Endothelial cell of umbilical vein (primary cell): ENCODE measurements at regions not wholly inside any gene's neighbourhood (a gene's known extent, or its start where the extent isn't known, plus 50 kb on each side); places are given as distances from the start of the nearest gene placed in this dataset.

Experiments used
- BruUV-seq: library from RNA; stranded (reverse); fragments of 400-500 nt; replicated peaks from 2 replicates; lab custom pipeline; 2021; lab: Mats Ljungman, UMichigan
- CTCF ChIA-PET: fragments of 300-600, 350-600 bp; sonication (Branson Sonifier 250); formaldehyde crosslinking; loops from one replicate; lab custom pipeline; 2021; ENCODE audit warnings: antibody characterized with exemption, inconsistent platforms; lab: Charles Lee
- POLR2A ChIA-PET: fragments of 300-600, 350-600 bp; sonication (Branson Sonifier 250); formaldehyde crosslinking; loops from one replicate; lab custom pipeline; 2021; ENCODE audit warnings: antibody characterized with exemption, inconsistent platforms; lab: Charles Lee
- DNase-seq: peaks from one replicate; pipeline ENCODE4 v3.0.0-alpha.2; 2011; ENCODE audit warnings: low read depth, low spot score
- FAIRE-seq: peaks from 2 replicates; lab custom pipeline; 2011; peaks lifted over from hg19 to GRCh38; lab: Jason Lieb, UNC
- H2AFZ ChIP-seq: 2 replicates; pipeline ENCODE4 v1.6.0; 2012; ENCODE audit warnings: low read depth, low read length, control low read depth, inconsistent platforms
- H3K27ac ChIP-seq: 2 replicates; pipeline ENCODE4 v1.5.1; 2011; ENCODE audit warnings: low read depth, mild to moderate bottlenecking, control low read depth, low read length, moderate library complexity; ENCODE audit not compliant: insufficient read depth
- H3K27me3 ChIP-seq, 2 experiments: 2 replicates each; pipeline versions ENCODE4 v1.6.0 to v1.6.1; 2011; ENCODE audit warnings: low read length in 2 of 2, mixed read lengths in 1 of 2; ENCODE audit not compliant: control insufficient read depth in 2 of 2, insufficient read depth in 2 of 2
- H3K36me3 ChIP-seq, 2 experiments: 2 replicates in 1 of 2; 3 replicates in 1 of 2; pipeline ENCODE4 v1.5.1; 2011; ENCODE audit warnings: low read length in 2 of 2, mild to moderate bottlenecking in 1 of 2, moderate library complexity in 1 of 2; ENCODE audit not compliant: control insufficient read depth in 2 of 2, insufficient read depth in 2 of 2; ENCODE audit errors: extremely low read depth in 1 of 2
- H3K4me1 ChIP-seq: 3 replicates; pipeline ENCODE4 v1.5.1; 2011; ENCODE audit warnings: mild to moderate bottlenecking, low read length; ENCODE audit not compliant: control insufficient read depth, insufficient read depth; ENCODE audit errors: extremely low read depth
- H3K4me2 ChIP-seq: 2 replicates; pipeline ENCODE4 v1.6.1; 2011; ENCODE audit warnings: low read length, control low read depth, mixed read lengths; ENCODE audit not compliant: insufficient read depth
- H3K4me3 ChIP-seq, 3 experiments: fragments of 200-600 bp in 1 of 3; sonication (generic), shearing (Covaris generic) in 1 of 3; replicated peaks in 1 of 3; 2 replicates each; pipeline ENCODE4 v1.5.1; 2011 to 2016; ENCODE audit warnings: control low read depth in 3 of 3, low read length in 3 of 3, mild to moderate bottlenecking in 2 of 3, inconsistent platforms in 1 of 3, low read depth in 1 of 3, moderate library complexity in 1 of 3; ENCODE audit not compliant: insufficient read depth in 1 of 3
- H3K79me2 ChIP-seq: 2 replicates; pipeline ENCODE4 v1.6.0; 2012; ENCODE audit warnings: low read length, inconsistent platforms; ENCODE audit not compliant: control insufficient read depth, insufficient read depth
- H3K9ac ChIP-seq: replicated peaks from 2 replicates; pipeline ENCODE3; 2011; ENCODE audit warnings: low read length, control low read depth; ENCODE audit not compliant: insufficient read depth; ENCODE audit errors: extremely low read depth
- H3K9me1 ChIP-seq: replicated peaks from 3 replicates; pipeline ENCODE4 v1.6.0; 2011; ENCODE audit warnings: mild to moderate bottlenecking, low read length; ENCODE audit not compliant: control insufficient read depth, insufficient read depth; ENCODE audit errors: extremely low read depth
- H3K9me3 ChIP-seq: replicated peaks from 2 replicates; pipeline ENCODE4 v1.5.1; 2012; ENCODE audit warnings: low read length, inconsistent platforms; ENCODE audit not compliant: control insufficient read depth, insufficient read depth
- H4K20me1 ChIP-seq: replicated peaks from 2 replicates; pipeline ENCODE3; 2011; ENCODE audit warnings: mild to moderate bottlenecking, low read length; ENCODE audit not compliant: control insufficient read depth, insufficient read depth; ENCODE audit errors: extremely low read depth
- CTCF ChIP-seq, 2 donors: IDR thresholded peaks; 1 replicate in 1 of 2; 2 replicates in 1 of 2; pipeline ENCODE4 v1.5.1; 2011; ENCODE audit warnings: low read length in 2 of 2, mild to moderate bottlenecking in 2 of 2, moderate library complexity in 2 of 2, control low read depth in 1 of 2, inconsistent platforms in 1 of 2, low read depth in 1 of 2; ENCODE audit not compliant: insufficient read depth in 1 of 2; ENCODE audit errors: extremely low read depth in 1 of 2
- EZH2 ChIP-seq: IDR thresholded peaks from 2 replicates; pipeline ENCODE4 v1.6.1; 2012; ENCODE audit warnings: borderline replicate concordance, low read depth, mild to moderate bottlenecking, moderate library complexity, low read length, inconsistent platforms; ENCODE audit not compliant: severe bottlenecking
- FOS ChIP-seq: IDR thresholded peaks from 2 replicates; pipeline ENCODE4 v1.6.1; 2011; ENCODE audit warnings: mild to moderate bottlenecking, low read length, moderate library complexity, borderline replicate concordance; ENCODE audit not compliant: insufficient read depth
- GATA2 ChIP-seq: IDR thresholded peaks from 2 replicates; pipeline ENCODE4 v1.7.0; 2011; ENCODE audit warnings: low read depth, mild to moderate bottlenecking, moderate library complexity, mixed read lengths, low read length; ENCODE audit not compliant: insufficient read length, insufficient read depth
- JUN ChIP-seq: IDR thresholded peaks from 2 replicates; pipeline ENCODE4 v1.6.1; 2011; ENCODE audit warnings: borderline replicate concordance, low read depth; ENCODE audit not compliant: insufficient read length, insufficient read depth
- MYC ChIP-seq: IDR thresholded peaks from one replicate; pipeline ENCODE4 v1.6.1; 2011; ENCODE audit warnings: mild to moderate bottlenecking, low read depth, low read length
- POLR2A ChIP-seq: IDR thresholded peaks from 2 replicates; pipeline ENCODE4 v1.6.1; 2012; ENCODE audit warnings: low read depth, mild to moderate bottlenecking, control low read depth, low read length
- POLR2AphosphoS5 ChIP-seq: IDR thresholded peaks from 2 replicates; pipeline ENCODE4 v1.6.1; 2012; ENCODE audit warnings: low read depth, mild to moderate bottlenecking, control low read depth, low read length, moderate library complexity; ENCODE audit not compliant: insufficient read depth
- dilution Hi-C: fragments of 300-500 bp; cut with MboI; formaldehyde crosslinking; loops from one replicate; pipeline ENCODE4 v1.15.0; 2019; ENCODE audit warnings: low sequenced_read_pairs; ENCODE audit not compliant: extremely low pct_ligation_motif_present
- intact Hi-C: fragments of 100-400 bp; cut with micrococcal nuclease; formaldehyde crosslinking; loops from one replicate; pipeline ENCODE4 v1.10.0; 2022
- TF ChIP-seq, protein P1 (sequence below): IDR thresholded peaks from 2 replicates; pipeline ENCODE4 v1.6.1; 2011; ENCODE audit not compliant: insufficient read depth, insufficient read length

GRCh38 chr6:54629131-54629530 lies 217.4 kb upstream of the FAM83B start:
- H3K27ac ChIP-seq = no peak overlapping the region
- ChIA-PET CTCF (interaction anchor here (0.9 to 2.5 kb wide), 5 partner anchors 10 to 643 kb away, joined by 3 to 8 read pairs (median 3); no protein-coding TSS in a partner anchor), POLR2A (no interaction called here)
- no peaks in the 10 kb centered on the region for H3K27me3 ChIP-seq
- no peaks in the 10 kb centered on the region for H3K9me3 ChIP-seq
- no peaks in the 10 kb centered on the region for H3K79me2 ChIP-seq
- FAIRE-seq (no peak), DNase-seq (no peak)
- no TSS peak for BruUV-seq
- TF ChIP-seq POLR2AphosphoS5 (no peak), MYC (no peak), CTCF (IDR thresholded peaks at IDR 0.05; ENCODE audit: extremely low read depth in 1 of 2, insufficient read depth in 1 of 2, low read depth in 1 of 2, low read length in 2 of 2) (no peak), POLR2A (no peak), JUN (no peak), EZH2 (no peak), FOS (no peak), GATA2 (no peak)
- TF ChIP-seq, protein P1, sequence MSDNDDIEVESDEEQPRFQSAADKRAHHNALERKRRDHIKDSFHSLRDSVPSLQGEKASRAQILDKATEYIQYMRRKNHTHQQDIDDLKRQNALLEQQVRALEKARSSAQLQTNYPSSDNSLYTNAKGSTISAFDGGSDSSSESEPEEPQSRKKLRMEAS = no peak
- H2AFZ ChIP-seq = no peak overlapping the region
- H3K36me3 ChIP-seq = no peaks in the 10 kb centered on the region
- no peak overlapping the region for H3K4me2 ChIP-seq
- no peaks in the 10 kb centered on the region for H3K4me1 ChIP-seq
- H4K20me1 ChIP-seq = no peaks in the 10 kb centered on the region
- H3K9ac ChIP-seq = no peak overlapping the region
- dilution Hi-C loops = no loop called here
- H3K9me1 ChIP-seq = no peaks in the 10 kb centered on the region
- H3K4me3 ChIP-seq = no peak overlapping the region
- intact Hi-C loops = no loop called here
